ENCODE measurements at regions not wholly inside any gene's neighbourhood (a gene's known extent, or its start where the extent isn't known, plus 50 kb on each side); places are given as distances from the start of the nearest gene placed in this dataset.

- intact Hi-C loops (cut with micrococcal nuclease): no loop called here
- Histone ChIP-seq H3K4me1 (no peaks in the 10 kb centered on the region), H3K27ac (replicated peaks) (no peak overlapping the region), H3K27me3 (ENCODE audit: low read depth) (no peaks in the 10 kb centered on the region), H3K36me3 (no peaks in the 10 kb centered on the region), H3K4me3 (no peak overlapping the region), H3K9me3 (replicated peaks) (peaks cover 6% of the 10 kb centered on the region)
- TF ChIP-seq CTCF (IDR thresholded peaks at IDR 0.05; ENCODE audit: borderline replicate concordance): no peak
- no peak for DNase-seq
These were observed 765.8 kb upstream of the POM121L12 start for GRCh38 chr7:52269669-52270068.

- Histone ChIP-seq H3K27me3 (ENCODE audit: low read depth) (no peaks in the 10 kb centered on the region), H3K4me1 (no peaks in the 10 kb centered on the region), H3K36me3 (no peaks in the 10 kb centered on the region), H3K4me3 (no peak overlapping the region), H3K9me3 (replicated peaks) (peaks cover 10% of the 10 kb centered on the region), H3K27ac (replicated peaks) (no peak overlapping the region)
- intact Hi-C loops (cut with micrococcal nuclease): no loop called here
- no peak for DNase-seq
- TF ChIP-seq CTCF (IDR thresholded peaks at IDR 0.05; ENCODE audit: borderline replicate concordance): no peak
These were observed 774.4 kb upstream of the POM121L12 start for GRCh38 chr7:52261057-52261456.

- no peaks in the 10 kb centered on the region for H3K27me3 ChIP-seq (ENCODE audit: low read depth)
- H3K36me3 ChIP-seq: no peaks in the 10 kb centered on the region
- H3K4me3 ChIP-seq: no peak overlapping the region
- DNase-seq: no peak
- TF ChIP-seq CTCF (IDR thresholded peaks at IDR 0.05; ENCODE audit: borderline replicate concordance): no peak
- no peaks in the 10 kb centered on the region for H3K4me1 ChIP-seq
- no peak overlapping the region for H3K27ac ChIP-seq (replicated peaks)
- intact Hi-C loops (cut with micrococcal nuclease): no loop called here
- peaks cover 8% of the 10 kb centered on the region for H3K9me3 ChIP-seq (replicated peaks)
These were observed 775.3 kb upstream of the POM121L12 start for GRCh38 chr7:52260046-52260665.

- intact Hi-C loops (cut with micrococcal nuclease): no loop called here
- DNase-seq: no peak
- no peaks in the 10 kb centered on the region for H3K27me3 ChIP-seq (ENCODE audit: low read depth)
- no peak overlapping the region for H3K27ac ChIP-seq (replicated peaks)
- H3K4me3 ChIP-seq: no peak overlapping the region
- no peaks in the 10 kb centered on the region for H3K9me3 ChIP-seq (replicated peaks)
- TF ChIP-seq CTCF (IDR thresholded peaks at IDR 0.05; ENCODE audit: borderline replicate concordance): no peak
- H3K4me1 ChIP-seq: no peaks in the 10 kb centered on the region
- H3K36me3 ChIP-seq: no peaks in the 10 kb centered on the region
These were observed 777.5 kb upstream of the POM121L12 start for GRCh38 chr7:52257890-52258289.

GRCh38 chr7:52254396-52255010 lies 780.9 kb upstream of the POM121L12 start:
- no peaks in the 10 kb centered on the region for H3K9me3 ChIP-seq (replicated peaks)
- no peaks in the 10 kb centered on the region for H3K36me3 ChIP-seq
- intact Hi-C loops (cut with micrococcal nuclease): no loop called here
- TF ChIP-seq CTCF (IDR thresholded peaks at IDR 0.05; ENCODE audit: borderline replicate concordance): no peak
- no peaks in the 10 kb centered on the region for H3K27me3 ChIP-seq (ENCODE audit: low read depth)
- H3K4me3 ChIP-seq: no peak overlapping the region
- no peak overlapping the region for H3K27ac ChIP-seq (replicated peaks)
- DNase-seq: no peak
- no peaks in the 10 kb centered on the region for H3K4me1 ChIP-seq
